ENCODE measurements at regions not wholly inside any gene's neighbourhood (a gene's known extent, or its start where the extent isn't known, plus 50 kb on each side); places are given as distances from the start of the nearest gene placed in this dataset.

- TF ChIP-seq, protein P1, sequence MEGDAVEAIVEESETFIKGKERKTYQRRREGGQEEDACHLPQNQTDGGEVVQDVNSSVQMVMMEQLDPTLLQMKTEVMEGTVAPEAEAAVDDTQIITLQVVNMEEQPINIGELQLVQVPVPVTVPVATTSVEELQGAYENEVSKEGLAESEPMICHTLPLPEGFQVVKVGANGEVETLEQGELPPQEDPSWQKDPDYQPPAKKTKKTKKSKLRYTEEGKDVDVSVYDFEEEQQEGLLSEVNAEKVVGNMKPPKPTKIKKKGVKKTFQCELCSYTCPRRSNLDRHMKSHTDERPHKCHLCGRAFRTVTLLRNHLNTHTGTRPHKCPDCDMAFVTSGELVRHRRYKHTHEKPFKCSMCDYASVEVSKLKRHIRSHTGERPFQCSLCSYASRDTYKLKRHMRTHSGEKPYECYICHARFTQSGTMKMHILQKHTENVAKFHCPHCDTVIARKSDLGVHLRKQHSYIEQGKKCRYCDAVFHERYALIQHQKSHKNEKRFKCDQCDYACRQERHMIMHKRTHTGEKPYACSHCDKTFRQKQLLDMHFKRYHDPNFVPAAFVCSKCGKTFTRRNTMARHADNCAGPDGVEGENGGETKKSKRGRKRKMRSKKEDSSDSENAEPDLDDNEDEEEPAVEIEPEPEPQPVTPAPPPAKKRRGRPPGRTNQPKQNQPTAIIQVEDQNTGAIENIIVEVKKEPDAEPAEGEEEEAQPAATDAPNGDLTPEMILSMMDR (IDR thresholded peaks at IDR 0.05), result no peak
- no peak for TF ChIP-seq POLR2A (IDR thresholded peaks at IDR 0.05)
These were observed 385.1 kb upstream of the MAF start for GRCh38 chr16:79985606-79986005.

Data from Peyer's patch (tissue), 4 donors.